HG03025 (cell line): ENCODE measurements at regions not wholly inside any gene's neighbourhood (a gene's known extent, or its start where the extent isn't known, plus 50 kb on each side); places are given as distances from the start of the nearest gene placed in this dataset.

ENCODE experiments used
- ATAC-seq: cut with Tn5 transposase; IDR thresholded peaks from one replicate; pipeline ENCODE4 v1.9.1; 2021; ENCODE audit warnings: mild to moderate bottlenecking, moderate library complexity; ENCODE audit not compliant: unreplicated experiment, low FRiP score

DNA sequence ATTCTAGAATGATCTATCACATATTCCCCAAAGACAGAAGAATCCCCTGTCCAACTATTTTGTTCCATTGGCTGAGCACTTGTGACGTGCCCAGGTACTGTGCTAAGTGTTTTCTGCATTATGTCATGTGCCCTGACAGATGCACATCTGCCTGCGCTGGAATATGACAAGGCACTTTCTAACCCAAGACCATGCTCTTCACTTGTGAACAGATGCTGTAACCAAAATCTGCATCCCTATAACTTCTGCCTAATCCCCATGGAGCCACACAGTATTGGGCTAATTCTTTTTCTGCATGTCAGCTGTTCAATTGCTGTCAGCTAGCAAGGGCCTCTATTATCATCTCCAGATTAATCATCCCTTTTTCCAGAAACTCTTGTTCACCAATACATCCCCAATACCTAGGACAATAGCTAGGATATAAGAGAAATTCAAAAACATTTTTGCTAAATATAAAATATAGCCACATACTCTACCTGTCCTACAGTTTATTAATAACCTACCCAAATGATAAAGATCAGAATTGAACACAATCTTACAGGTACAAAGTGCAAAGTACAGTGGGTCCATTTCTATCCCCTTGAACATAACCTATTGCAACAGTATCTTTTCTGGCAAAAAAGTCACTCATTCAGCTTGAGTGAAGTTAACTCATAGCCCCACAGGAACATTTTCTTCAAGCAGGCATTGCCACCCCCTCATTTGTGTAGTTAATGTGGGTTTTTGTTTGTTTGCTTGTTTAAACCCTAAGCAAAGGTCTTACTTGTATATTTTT is 109.4 kb upstream of the LRRN1 start:
- no peak for ATAC-seq

DNA sequence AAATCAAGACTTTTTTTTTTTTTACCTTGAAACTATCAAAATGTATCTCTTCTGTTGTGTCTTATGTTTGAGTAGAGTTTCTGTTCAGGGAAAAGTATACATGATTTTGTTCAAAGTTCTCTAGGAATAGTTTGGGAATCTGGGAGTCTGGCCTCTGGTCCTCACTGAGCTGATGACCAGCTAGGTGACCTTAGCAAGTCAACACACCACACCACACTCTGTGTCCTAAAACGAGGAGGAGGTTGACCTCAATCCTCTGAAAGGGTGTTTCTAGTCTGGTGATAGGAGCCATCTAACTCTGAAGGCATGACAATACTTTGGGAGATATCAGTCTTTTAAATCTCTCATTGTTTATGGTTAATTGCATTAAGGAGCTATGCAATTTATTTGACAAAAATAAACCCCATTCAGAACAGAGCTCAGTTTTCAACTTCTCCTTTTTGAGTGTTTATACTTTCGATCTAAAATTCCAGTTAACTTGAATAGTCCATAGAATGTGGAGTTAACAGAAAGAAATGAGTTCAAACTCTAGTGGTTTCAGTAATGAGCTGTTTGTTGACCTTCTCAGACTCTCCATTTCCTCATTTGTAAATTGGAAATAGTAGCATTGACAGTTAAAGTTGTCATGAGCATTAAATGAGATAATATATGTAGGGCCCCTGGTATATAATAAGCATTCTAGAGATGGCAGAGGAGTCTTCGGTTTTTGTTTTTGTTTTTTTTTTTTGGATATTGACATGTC is 112.2 kb upstream of the LRRN1 start:
- ATAC-seq = no peak

DNA sequence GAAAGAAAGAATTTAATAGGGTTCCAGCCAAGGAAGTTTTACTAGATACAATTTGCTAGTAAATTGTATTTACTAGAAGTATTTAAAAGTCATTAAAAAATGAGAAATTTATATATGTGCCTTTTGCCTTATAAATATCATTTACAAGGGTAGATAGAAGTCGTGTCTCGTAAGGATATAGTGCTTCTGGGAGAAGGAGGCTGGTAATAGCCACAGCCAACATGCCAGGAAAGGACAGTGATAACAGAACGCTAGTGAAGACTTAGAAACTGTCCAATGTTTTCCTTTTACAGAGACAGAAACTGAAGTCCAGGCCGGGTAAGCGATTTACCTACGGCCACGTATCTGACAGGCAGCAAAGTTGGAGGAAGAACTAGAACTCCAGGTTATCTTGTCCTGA is 113.5 kb upstream of the LRRN1 start:
- no peak for ATAC-seq

DNA sequence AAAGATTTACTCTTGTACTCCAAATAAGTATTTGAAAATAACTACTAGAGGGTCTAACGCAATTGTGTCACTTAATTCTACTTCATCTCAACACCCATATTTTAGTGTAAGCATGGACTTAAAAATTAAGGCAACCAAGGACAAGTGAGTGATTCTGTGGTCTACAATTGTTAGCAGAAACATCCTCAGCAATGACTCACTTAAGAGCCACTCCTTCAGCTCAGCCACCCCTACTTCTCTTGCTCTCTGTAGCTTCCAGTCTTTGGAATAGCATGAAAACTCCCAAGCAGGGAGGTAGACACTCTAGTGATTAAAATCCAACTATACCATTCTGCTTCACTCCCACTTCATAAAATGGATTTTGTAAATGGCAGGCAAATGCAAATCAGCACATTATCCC is 116.0 kb upstream of the LRRN1 start:
- ATAC-seq = no peak

DNA sequence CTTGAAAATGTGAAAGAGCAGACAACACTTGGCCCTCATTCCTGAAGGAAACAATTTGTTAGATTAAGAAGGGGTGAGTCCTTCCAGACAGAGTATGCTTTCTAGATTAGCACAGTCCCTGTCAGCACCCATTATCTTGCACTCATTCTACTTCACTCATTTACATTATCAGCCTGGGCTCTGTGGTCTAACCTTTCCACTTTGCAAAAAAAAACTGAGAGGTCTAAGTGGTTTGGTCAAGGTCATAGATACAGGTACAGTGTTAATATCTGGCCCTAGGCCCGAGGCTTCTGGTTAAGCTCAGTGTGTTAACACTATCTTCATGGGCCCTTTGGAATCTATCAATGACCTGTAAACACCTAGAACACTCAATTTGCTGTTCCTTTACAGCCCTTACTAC is 123.4 kb upstream of the LRRN1 start:
- ATAC-seq = no peak

DNA sequence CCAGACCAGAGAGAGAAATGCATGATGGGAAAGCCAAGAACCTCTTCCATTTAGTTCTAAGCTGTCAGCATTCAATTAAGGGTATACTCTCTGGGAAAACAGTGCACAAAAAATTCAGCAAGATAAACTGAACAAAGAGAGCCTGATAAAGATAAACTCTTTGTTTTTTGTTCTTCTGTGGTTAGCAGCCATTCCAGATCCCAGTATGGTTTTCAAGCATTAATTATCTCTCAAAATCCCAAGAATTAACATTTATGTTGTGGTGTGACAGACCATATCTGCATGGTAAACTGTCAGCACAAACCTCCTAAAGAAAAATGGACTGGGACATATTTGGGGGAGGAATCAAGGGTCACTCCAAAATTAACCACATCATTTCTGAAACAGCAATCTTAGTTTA is 124.0 kb upstream of the LRRN1 start:
- ATAC-seq = no peak

DNA sequence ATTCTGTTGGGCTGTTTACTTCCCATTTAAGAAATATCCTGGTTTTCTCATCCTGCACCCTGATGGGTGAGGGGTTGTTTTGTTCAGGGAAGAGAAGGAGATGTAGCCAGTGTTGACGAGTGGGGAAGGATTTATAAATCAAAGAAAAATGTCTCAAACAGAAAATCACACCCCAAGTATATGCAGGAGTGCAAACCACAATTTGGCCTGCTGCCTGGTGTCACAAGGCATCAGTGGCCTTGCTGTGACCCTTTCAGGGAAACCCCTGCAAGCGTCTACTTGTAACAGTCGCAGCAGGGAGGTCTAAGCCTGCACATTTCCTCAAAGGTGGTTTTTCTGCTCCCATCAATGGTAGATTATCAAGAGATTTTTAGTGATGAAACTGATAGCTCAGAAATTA is 132.6 kb upstream of the LRRN1 start:
- peak; percentile 88 for ATAC-seq

DNA sequence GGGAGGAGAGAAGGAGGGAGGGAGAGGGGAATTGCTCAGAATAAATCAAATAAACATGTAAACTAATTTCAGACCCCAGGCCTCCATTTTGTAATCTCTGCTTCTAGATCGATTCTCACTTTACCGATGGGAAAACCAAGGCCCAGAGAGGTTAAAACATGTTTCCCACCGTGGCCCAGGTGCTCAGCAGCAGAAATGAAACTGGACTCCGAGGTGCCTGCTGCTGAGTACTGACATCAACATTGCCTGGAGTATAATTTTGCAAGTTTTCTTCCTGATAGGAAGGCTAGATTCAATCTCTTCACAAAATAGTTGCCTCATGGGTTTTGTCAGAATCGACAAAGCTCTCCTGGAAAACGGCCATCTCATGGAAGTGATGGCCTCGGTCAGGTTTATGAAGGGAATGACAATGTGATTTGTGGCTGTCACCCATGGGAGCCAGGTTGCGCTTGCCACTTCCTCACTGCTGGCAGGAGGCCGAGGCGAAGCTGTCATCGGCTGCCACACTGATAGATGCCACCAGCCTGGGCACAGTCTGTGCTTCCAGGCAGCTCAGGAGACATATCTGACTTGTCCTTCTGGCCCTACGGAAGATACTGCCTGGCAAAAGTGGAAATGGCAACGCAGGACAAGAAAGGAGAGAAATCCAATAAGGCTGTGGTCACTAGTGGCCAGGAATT is 133.1 kb upstream of the LRRN1 start:
- peak; percentile 36 for ATAC-seq

DNA sequence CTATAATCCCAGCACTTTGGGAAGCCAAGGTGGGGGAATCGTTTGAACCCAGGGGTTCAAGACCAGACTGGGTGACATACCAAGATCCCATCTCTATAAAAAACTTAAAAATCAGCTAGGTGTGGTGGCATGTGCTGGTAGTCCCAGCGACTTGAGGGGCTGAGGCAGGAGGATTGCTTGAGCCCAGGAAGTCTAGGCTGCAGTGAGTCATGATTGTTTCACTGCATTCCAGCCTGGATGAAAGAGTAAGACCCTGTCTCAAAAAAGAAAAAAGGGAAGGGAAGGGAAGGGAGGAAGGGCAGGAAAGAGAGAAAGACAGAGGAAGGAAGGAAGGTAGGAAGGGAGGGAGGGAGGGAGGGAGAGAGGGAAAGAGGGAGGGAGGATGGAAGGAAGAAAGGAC is 133.7 kb upstream of the LRRN1 start:
- no peak for ATAC-seq

DNA sequence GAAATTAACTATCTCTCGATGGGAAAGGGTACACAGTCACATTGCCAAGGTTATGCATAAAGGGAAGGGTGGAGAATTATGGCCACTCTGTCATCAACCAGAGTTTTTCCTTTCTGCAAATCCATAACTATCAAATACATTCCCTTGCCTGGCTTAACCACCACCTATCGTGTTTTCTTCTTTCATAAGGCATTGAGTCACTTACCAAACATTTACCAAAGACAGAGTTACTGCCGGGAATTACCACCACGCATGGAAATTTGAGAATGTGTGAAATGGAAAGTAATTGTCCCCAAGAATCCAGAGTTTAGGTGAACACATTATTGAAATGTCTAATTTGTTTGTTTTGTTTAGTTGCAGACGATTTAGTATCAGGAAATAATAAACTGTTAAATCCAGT is 134.3 kb upstream of the LRRN1 start:
- no peak for ATAC-seq

DNA sequence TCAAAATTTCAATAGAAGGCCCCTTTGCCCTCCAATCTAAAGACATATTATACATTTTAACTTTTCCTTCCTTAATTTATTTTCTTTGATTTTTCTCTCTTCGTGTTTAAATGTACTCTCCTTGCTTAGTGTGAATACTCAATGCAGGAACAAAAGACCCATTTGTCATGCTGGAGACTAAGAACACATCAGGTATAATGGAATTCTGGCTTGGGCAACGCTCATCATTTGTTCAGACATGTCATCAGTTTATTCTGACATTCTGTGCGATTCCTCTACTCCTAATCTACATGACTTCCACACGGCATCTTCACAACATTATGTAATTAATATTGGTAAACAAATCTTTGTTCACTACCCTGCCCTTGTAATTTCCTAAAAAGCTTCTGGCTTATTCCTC is 136.6 kb upstream of the LRRN1 start:
- no peak for ATAC-seq

DNA sequence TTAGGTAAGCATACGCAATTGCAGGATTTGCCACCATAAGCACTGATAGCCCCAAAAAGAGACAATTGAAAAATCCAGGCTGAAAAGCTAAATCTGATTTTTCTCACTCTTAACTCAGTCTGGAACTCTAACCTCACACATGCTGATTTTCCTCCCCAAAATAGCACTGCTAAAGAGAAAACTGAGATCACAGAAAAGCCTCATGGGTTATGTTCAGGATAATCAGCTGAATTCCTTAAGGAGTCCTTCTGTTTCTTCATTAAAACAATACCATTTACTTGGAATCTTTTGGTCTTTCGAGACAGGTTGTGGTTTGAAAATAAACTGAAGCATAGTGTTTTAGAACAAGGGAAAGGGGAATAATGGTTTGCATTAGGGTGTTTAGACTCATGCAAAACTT is 144.3 kb upstream of the LRRN1 start:
- ATAC-seq = no peak

DNA sequence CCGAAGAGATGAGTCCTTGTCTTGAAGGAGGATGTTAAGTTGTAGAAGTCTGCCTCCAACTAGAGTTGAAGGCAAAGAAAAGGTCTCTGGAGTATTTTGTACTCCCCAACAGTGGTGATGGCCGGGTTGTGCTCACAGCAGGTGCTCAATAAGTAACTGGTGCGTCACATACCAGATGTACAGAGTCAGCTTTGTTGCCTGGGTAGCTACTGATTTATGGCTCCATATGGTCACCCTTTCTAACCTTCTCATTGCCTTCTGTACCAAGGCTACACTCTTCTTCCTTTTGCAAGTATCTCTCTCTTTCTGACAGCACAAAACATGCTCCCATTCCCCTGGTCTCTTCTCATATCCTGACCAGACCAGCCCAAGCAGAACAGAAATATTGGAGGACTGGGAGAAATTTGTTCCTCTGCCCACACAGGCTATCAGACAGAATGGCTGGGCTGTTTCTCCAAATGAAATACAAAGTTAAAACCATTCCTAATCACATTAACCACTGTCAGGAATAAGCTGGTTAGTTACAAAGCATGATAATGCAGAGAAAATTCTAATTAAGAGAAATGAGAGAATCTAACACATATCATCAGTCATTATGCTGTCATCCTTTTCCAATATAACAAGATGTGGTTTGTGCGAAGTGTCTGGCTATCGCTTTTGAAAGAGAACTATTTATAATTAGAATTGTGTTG is 150.1 kb upstream of the LRRN1 start:
- ATAC-seq = no peak

DNA sequence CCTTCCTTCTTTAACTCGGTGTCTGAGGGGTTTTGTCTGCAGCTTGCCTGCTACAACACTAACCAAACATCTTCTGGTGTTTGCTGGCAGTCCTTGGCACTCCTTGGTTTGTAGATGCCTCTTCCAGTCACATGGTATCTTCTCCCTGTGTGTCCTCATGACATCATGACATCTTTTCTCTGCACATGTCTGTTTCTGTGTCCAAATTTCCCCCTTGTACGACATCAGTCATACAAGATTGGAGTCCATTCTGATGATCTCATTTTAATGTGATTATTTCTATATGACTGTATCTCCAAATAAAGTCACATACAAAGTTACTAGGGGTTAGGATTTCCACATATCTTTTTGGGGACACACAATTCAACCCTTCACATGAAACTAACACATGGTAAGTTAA is 152.3 kb upstream of the LRRN1 start:
- ATAC-seq = no peak

DNA sequence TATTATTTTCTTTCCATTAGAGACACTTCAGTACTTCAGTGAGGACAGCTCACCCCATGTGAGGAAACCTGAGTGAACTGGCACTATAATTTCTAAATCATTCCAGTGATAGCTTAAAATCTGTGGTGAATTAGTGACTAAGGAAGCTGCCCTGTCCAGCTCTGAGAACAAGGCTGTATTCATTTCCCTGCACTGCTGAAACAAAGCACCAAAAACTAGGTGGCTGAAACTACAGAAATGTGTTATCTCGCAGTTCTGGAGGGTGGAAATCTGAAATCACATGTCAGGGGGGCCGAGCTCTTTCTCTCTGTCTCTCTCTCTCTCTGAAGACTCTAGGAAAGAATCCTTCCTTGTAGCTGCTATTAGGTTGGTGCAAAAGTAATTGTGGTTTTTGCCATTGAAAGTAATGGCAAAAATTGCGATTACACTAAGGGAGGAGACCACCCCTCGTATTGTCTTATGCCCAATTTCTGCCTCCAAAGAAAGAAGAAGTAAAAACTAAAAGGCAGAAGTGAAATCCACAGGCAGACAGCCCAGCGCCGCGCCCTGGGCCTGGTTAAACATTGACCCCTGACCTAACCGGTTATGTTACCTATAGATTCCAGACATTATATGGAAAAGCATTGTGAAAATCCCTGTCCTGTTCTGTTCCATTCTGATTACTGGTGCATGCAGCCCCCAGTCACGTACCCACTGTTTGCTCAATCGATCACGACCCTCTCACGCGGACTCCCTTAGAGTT is 153.0 kb upstream of the LRRN1 start:
- peak; percentile 92 for ATAC-seq

DNA sequence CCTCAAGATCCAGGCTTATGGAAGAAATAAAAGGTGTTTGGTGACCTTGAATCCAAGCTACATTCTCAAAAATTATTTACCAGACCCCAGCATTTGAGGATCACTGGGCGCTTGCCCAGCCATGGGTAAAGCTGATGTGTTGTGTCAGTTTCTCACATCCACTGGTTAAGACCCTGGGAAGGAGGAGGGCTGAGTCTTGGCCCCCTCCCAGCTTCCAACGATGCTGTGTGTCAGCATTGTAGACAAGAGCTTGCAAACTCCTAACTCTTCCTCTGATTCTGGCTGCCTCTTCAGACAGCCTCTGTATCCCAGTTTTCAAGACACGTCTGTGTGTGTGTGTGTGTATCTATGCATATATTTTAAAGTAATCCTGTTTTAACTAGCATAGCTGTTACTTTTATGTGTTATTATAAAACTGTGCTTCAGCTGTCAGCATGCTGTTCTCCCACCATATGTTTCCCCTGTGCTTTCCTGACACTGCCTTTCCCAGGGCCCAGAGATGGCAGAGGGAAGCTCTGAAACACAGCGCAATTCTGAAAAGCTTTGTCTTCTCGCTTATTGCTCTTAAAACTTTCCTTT is 157.3 kb upstream of the LRRN1 start:
- ATAC-seq = no peak

DNA sequence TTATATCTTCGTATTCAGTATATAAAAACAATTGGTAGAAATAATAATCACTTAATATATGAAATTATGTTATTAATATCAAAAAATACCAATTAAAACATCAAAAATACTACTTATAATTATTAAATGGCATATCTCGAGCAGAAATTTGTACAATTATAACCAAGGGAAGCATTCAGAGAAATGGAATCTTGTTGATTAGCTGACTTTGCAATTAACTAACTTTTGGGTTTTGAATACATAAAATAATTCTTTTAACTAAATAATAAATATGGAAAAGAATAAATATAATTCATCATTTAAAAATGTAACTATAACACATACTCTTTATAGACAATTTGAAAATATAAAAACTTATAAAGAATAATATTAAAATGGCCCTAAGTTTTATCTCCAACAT is 160.2 kb upstream of the LRRN1 start:
- ATAC-seq = no peak

DNA sequence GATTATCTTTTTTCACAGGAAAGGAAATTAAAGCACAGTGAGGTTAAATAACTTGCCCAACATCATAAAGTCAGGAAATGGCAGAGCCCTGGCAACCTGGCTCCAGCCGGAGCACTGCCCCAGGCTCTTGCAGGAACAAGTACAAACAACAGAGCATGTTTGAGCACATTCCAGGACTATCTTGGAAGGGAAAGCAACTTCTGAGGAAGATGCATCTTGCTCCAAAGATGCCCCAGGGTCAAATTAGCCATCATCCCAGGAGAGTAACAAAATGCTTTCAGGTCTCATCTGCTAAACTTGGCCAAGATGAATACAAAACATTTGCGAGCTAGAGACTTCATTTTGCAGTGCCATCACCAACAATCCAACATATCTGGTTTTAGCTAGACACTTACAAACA is 162.4 kb upstream of the LRRN1 start:
- ATAC-seq = no peak

DNA sequence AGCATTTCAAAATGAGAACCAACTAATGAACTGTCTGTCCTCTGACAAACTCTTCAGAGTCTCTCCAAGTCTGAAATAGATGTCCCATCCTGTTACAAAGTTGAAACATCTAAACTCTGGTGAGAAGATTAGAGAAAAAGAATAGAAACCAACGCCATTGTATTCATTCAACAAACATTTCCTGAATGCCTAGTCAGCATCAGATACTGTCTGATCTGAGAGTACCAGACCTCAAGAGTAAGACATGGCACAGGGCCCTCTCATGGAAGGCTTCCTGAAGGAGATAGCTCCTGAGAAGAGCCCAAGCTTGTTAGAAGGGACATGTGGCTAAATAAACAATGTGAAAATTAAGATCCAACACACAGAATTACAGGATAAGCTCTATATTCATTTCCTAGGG is 164.1 kb upstream of the LRRN1 start:
- no peak for ATAC-seq

DNA sequence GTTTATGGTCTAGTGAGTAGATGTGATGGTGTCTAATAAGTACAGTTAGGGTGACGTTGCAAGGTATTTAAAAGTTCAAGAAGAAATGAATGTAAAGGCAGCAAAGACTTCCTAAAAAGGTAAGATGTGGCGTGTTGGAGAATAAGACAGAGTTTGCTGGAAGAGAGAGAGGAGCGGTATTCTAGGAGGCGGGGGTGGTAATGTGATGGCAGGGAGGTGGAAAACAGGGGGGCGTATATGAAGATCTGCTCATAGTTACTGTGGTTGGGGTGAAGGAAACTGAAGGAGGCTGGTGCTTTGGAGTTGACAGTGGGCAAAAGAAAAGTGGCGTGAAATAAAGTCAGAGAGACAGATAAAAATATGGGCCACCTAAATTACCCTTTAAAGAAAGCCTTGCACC is 164.9 kb upstream of the LRRN1 start:
- no peak for ATAC-seq
